ENCODE measurements at regions not wholly inside any gene's neighbourhood (a gene's known extent, or its start where the extent isn't known, plus 50 kb on each side); places are given as distances from the start of the nearest gene placed in this dataset.

DNA sequence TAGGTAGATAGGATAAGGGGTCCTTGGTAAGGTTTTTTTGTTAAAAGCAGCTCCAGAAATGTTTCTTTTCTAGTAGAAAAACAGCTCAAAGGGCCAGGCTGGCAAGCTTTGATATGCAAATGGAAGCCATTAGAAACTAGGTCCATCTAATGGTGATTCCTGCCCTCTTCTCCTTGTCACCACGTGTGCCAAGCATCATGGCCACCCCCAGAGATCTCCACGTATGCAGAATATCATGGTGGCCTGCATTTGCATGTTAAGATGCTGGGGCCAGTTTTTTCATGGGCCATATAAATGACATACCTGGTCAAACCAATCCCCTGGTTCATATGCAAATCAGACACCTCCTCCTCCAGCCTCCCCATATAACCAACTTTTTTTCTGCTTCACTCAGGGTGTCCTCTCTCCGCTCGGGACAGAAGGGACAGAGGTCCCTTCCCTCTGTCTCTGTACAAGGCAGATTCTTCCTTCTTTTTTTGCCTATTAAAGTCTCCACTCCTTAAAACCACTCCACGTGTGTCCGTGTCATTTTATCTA, 1335.9 kb downstream of the UQCRFS1 start:
- Histone ChIP-seq H3K4me3 (no peak overlapping the region), H3K27ac (no peak overlapping the region)
- no peak for TF ChIP-seq CTCF (IDR thresholded peaks at IDR 0.05)
- no peak for DNase-seq (ENCODE audit: low spot score)

DNA sequence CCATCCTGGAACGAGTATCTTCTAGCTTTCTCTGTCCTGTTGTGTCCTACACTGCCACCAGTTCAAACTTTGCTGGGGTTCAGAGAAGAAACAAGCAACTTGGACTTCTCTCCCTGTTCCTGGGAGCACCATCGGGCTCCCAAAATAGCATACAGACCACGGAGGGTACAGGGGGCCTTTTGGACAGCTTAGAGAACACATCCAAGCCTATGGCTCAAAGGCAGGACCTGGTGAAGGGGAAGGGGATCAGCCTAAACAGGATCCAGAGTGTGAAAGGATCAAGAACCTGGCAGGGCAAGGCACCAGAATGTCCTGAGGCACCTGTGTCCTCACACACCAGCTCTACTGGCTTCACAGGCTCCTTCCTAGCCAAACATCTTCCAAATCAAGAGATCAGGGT, 1336.5 kb downstream of the UQCRFS1 start:
- no peak for TF ChIP-seq CTCF (IDR thresholded peaks at IDR 0.05)
- Histone ChIP-seq H3K4me3 (no peak overlapping the region), H3K27ac (no peak overlapping the region)
- no peak for DNase-seq (ENCODE audit: low spot score)

DNA sequence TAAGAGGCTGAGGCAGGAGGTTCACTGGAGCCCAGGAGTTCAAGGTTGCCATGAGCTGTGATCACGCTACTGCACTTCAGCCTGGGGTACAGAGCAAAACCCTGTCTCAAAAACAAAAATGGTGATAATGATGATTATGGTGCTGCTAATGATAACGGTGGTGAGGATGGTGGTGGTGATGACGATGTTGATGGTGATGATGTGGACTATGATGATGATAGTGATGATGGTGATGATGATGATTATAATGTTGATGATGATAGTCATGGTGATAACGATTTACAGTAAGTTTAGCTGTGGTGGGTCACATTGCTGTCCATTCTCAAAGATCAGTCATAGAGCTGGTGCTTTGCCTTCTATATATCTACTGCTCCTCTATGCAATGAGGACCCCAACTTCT, 1340.6 kb downstream of the UQCRFS1 start:
- TF ChIP-seq CTCF (IDR thresholded peaks at IDR 0.05) = no peak
- DNase-seq (ENCODE audit: low spot score) = no peak
- Histone ChIP-seq H3K4me3 (no peak overlapping the region), H3K27ac (no peak overlapping the region)

- TF ChIP-seq CTCF (IDR thresholded peaks at IDR 0.05) = no peak
- Histone ChIP-seq H3K27ac (no peak overlapping the region), H3K4me3 (no peak overlapping the region)
- no peak for DNase-seq (ENCODE audit: low spot score)
Observed at GRCh38 chr19:27870293-27870692, 1342.7 kb downstream of the UQCRFS1 start.

DNA sequence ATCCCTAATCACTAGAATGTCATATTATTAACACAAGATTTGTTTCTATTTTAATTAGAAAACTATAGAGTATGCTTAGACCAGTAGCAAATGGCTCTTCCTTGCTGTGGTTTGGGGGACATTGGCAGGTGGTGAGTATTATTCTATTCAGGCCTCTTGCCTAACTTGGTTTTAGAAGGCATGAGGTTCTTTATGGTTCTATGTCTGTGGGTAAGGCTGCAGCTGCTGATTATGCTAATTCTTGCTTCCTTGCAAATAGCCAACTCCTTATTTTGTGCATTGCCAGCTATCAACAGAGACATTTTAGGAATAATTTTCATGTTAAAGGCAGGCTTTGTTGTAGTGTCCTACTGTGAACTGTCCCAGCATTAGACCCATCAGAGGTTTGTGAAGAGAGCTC, 1344.9 kb downstream of the UQCRFS1 start:
- Histone ChIP-seq H3K27ac (no peak overlapping the region), H3K4me3 (no peak overlapping the region)
- TF ChIP-seq CTCF (IDR thresholded peaks at IDR 0.05) = no peak
- no peak for DNase-seq (ENCODE audit: low spot score)

DNA sequence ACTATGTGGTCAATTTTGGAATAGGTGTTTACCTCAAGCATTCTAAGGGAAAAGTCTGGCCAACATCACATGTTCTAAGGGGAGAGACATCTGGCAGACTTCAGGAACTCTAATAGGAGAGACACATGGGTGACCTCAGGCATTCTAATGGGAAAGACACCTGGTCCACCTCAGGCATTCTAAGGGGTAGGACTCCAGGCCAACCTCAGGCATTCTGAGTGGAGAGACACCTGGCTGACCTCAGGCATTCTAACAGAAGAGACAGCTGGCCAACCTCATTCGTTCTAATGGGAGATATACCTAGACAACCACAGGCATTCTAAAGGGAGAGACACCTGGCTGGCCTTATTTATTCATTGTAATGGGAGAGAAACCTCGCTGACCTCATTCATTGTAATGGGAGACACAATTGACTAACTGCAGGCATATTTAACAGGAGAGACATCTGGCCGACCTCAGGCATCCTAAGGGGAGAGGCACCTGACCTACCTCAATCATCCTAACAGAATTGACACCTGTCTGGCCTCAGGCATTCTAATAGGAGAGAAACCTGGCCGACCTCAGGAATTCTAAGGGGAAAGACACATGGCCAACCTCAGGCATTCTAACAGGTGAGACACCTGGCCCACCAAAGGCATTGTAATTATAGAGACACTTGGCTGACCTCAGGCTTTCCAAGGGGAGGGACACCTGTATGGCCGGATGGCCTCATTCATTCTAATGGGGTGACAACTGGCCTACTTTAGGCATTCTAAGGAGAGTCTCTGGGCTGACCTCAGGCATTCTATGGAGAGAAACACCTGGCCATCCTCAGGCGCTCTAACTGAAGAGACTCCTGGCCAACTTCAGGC, 1346.8 kb downstream of the UQCRFS1 start:
- Histone ChIP-seq H3K27ac (no peak overlapping the region), H3K4me3 (no peak overlapping the region)
- no peak for DNase-seq (ENCODE audit: low spot score)
- TF ChIP-seq CTCF (IDR thresholded peaks at IDR 0.05) = no peak

GRCh38 chr19:27861411-27861975, 1351.5 kb downstream of the UQCRFS1 start:
- H3K27ac ChIP-seq = no peak overlapping the region
- no peak for DNase-seq (ENCODE audit: low spot score)
- H3K4me3 ChIP-seq = no peak overlapping the region
- TF ChIP-seq CTCF (IDR thresholded peaks at IDR 0.05) = no peak

Data from coronary artery (tissue), 2 donors.